Gastroesophageal sphincter (tissue), 4 donors: ENCODE measurements at regions not wholly inside any gene's neighbourhood (a gene's known extent, or its start where the extent isn't known, plus 50 kb on each side); places are given as distances from the start of the nearest gene placed in this dataset.

ENCODE experiments used
- ATAC-seq: fragments of 150-250 bp; one replicate; pipeline ENCODE4 v1.9.1; 2016; ENCODE audit warnings: mild to moderate bottlenecking, moderate library complexity
- H3K27ac ChIP-seq, 4 donors: fragments of 200-600 bp; sonication (generic) in 3 of 4; 1 replicate in 3 of 4; 2 replicates in 1 of 4; pipeline ENCODE4 v1.5.1; 2016 to 2019
- H3K27me3 ChIP-seq: fragments of 200-600 bp; sonication (generic); one replicate; pipeline ENCODE4 v1.5.1; 2019
- H3K36me3 ChIP-seq, 2 donors: fragments of 200-600 bp; sonication (generic); one replicate each; pipeline ENCODE4 v1.5.1; 2019; ENCODE audit warnings: control low read depth in 1 of 2
- H3K4me1 ChIP-seq, 3 donors: fragments of 200-600 bp; sonication (generic); 1 replicate in 2 of 3; 2 replicates in 1 of 3; pipeline ENCODE4 v1.5.1; 2016 to 2019; ENCODE audit warnings: control low read depth in 2 of 3
- H3K4me3 ChIP-seq, 2 donors: fragments of 200-600 bp; sonication (generic); one replicate each; pipeline ENCODE4 v1.5.1; 2019; ENCODE audit warnings: mild to moderate bottlenecking in 1 of 2, moderate library complexity in 1 of 2
- H3K9me3 ChIP-seq, 3 donors: fragments of 200-600 bp; sonication (generic); one replicate each; pipeline ENCODE4 v1.5.1; 2017 to 2019; ENCODE audit warnings: control low read depth in 2 of 3
- CTCF ChIP-seq, 4 experiments: fragments of 200-600 bp in 2 of 4; fragments of 450-650 bp in 2 of 4; sonication (generic) in 1 of 4; IDR thresholded peaks; one replicate each; pipeline ENCODE4 v1.5.1; 2017 to 2019; ENCODE audit warnings: antibody characterized with exemption in 4 of 4, mild to moderate bottlenecking in 2 of 4, moderate library complexity in 2 of 4
- EP300 ChIP-seq: sonication (generic); formaldehyde crosslinking; IDR thresholded peaks from one replicate; pipeline ENCODE4 v1.6.1; 2017; ENCODE audit warnings: antibody characterized with exemption, mild to moderate bottlenecking
- POLR2A ChIP-seq, 2 donors: fragments of 450-650 bp; IDR thresholded peaks; one replicate each; pipeline ENCODE4 v1.6.1; 2017; ENCODE audit warnings: antibody characterized with exemption in 2 of 2, mild to moderate bottlenecking in 2 of 2, moderate library complexity in 1 of 2
- POLR2AphosphoS5 ChIP-seq: sonication (generic); formaldehyde crosslinking; IDR thresholded peaks from one replicate; pipeline ENCODE4 v1.6.1; 2017; ENCODE audit warnings: antibody characterized with exemption
- WGBS, 2 donors: methylation state at CpG; one replicate each; pipeline ENCODE4 v1.1.5; 2018; ENCODE audit warnings: low coverage in 1 of 2; 5-methylcytosine and 5-hydroxymethylcytosine counted together

GRCh38 chr9:108168236-108168850, 678.8 kb upstream of the KLF4 start:
- peak; percentile 60 for ATAC-seq
- Histone ChIP-seq H3K9me3 (no peaks in the 10 kb centered on the region), H3K4me3 (no peak overlapping the region), H3K27ac (no peak overlapping the region), H3K27me3 (no peaks in the 10 kb centered on the region), H3K4me1 (peaks cover 0 to 5% (median 0%) of the 10 kb centered on the region in 3 donors), H3K36me3 (no peaks in the 10 kb centered on the region)
- WGBS, 2 donors: 37 to 61% methylated on average over 3 of the region's 3 CpGs
- TF ChIP-seq EP300: no peak
- no peak for TF ChIP-seq POLR2AphosphoS5
- no peak for TF ChIP-seq POLR2A (IDR thresholded peaks at IDR 0.05)
- no peak for TF ChIP-seq CTCF (IDR thresholded peaks at IDR 0.05)

GRCh38 chr9:108167136-108167900, 677.7 kb upstream of the KLF4 start:
- H3K4me1 ChIP-seq: peaks cover 0 to 5% (median 0%) of the 10 kb centered on the region in 3 donors
- H3K27me3 ChIP-seq: no peaks in the 10 kb centered on the region
- 45 to 52% methylated on average over 3 of the region's 5 CpGs for WGBS, 2 donors
- ATAC-seq: no peak
- no peaks in the 10 kb centered on the region for H3K36me3 ChIP-seq
- no peak overlapping the region for H3K4me3 ChIP-seq
- no peaks in the 10 kb centered on the region for H3K9me3 ChIP-seq
- no peak for TF ChIP-seq POLR2AphosphoS5
- TF ChIP-seq CTCF (IDR thresholded peaks at IDR 0.05): no peak
- H3K27ac ChIP-seq: no peak overlapping the region

GRCh38 chr9:108166519-108166918, 677.0 kb upstream of the KLF4 start:
- no peak for TF ChIP-seq POLR2AphosphoS5
- no peak for TF ChIP-seq CTCF (IDR thresholded peaks at IDR 0.05)
- no peak for TF ChIP-seq POLR2A (IDR thresholded peaks at IDR 0.05)
- TF ChIP-seq EP300: no peak
- Histone ChIP-seq H3K4me1 (peaks cover 0 to 5% (median 0%) of the 10 kb centered on the region in 3 donors), H3K27me3 (no peaks in the 10 kb centered on the region), H3K9me3 (no peaks in the 10 kb centered on the region), H3K36me3 (no peaks in the 10 kb centered on the region), H3K4me3 (no peak overlapping the region), H3K27ac (no peak overlapping the region)
- WGBS, 2 donors: 70 to 93% methylated on average over 2 of the region's 2 CpGs
- ATAC-seq: no peak

GRCh38 chr9:108163321-108164005, 673.9 kb upstream of the KLF4 start:
- Histone ChIP-seq H3K27me3 (no peaks in the 10 kb centered on the region), H3K4me1 (peaks cover 0 to 3% (median 0%) of the 10 kb centered on the region in 3 donors), H3K9me3 (no peaks in the 10 kb centered on the region), H3K4me3 (no peak overlapping the region), H3K36me3 (no peaks in the 10 kb centered on the region), H3K27ac (no peak overlapping the region)
- no peak for TF ChIP-seq POLR2A (IDR thresholded peaks at IDR 0.05)
- TF ChIP-seq EP300: no peak
- TF ChIP-seq POLR2AphosphoS5: no peak
- no peak for TF ChIP-seq CTCF (IDR thresholded peaks at IDR 0.05)
- ATAC-seq: no peak
- 89 to 93% methylated on average over 6 of the region's 6 CpGs for WGBS, 2 donors
